SJCRH30 (cell line): ENCODE measurements at regions not wholly inside any gene's neighbourhood (a gene's known extent, or its start where the extent isn't known, plus 50 kb on each side); places are given as distances from the start of the nearest gene placed in this dataset.

Source experiments
- DNase-seq, 2 experiments: peaks; one replicate each; pipeline ENCODE4 v3.0.0-alpha.2; 2015 to 2020
- H3K27ac ChIP-seq: fragments of 250-450 bp; sonication (Bioruptor Pico); 2 replicates; pipeline ENCODE4 v1.5.1; 2020; ENCODE audit warnings: mild to moderate bottlenecking, moderate library complexity
- H3K27me3 ChIP-seq: fragments of 250-450 bp; sonication (Bioruptor Pico); 2 replicates; pipeline ENCODE4 v1.5.1; 2020; ENCODE audit warnings: mild to moderate bottlenecking, moderate library complexity
- H3K36me3 ChIP-seq: fragments of 250-450 bp; sonication (Bioruptor Pico); 2 replicates; pipeline ENCODE4 v1.5.1; 2020; ENCODE audit warnings: mild to moderate bottlenecking, moderate library complexity
- H3K4me1 ChIP-seq: fragments of 250-450 bp; sonication (Bioruptor Pico); 2 replicates; pipeline ENCODE4 v1.5.1; 2020; ENCODE audit warnings: mild to moderate bottlenecking, moderate library complexity
- H3K4me3 ChIP-seq: fragments of 250-450 bp; sonication (Bioruptor Pico); 2 replicates; pipeline ENCODE4 v1.5.1; 2020; ENCODE audit warnings: mild to moderate bottlenecking, moderate library complexity
- H3K9me3 ChIP-seq: fragments of 250-450 bp; sonication (Bioruptor Pico); replicated peaks from 2 replicates; pipeline ENCODE4 v1.5.1; 2020; ENCODE audit warnings: mild to moderate bottlenecking, moderate library complexity

DNA sequence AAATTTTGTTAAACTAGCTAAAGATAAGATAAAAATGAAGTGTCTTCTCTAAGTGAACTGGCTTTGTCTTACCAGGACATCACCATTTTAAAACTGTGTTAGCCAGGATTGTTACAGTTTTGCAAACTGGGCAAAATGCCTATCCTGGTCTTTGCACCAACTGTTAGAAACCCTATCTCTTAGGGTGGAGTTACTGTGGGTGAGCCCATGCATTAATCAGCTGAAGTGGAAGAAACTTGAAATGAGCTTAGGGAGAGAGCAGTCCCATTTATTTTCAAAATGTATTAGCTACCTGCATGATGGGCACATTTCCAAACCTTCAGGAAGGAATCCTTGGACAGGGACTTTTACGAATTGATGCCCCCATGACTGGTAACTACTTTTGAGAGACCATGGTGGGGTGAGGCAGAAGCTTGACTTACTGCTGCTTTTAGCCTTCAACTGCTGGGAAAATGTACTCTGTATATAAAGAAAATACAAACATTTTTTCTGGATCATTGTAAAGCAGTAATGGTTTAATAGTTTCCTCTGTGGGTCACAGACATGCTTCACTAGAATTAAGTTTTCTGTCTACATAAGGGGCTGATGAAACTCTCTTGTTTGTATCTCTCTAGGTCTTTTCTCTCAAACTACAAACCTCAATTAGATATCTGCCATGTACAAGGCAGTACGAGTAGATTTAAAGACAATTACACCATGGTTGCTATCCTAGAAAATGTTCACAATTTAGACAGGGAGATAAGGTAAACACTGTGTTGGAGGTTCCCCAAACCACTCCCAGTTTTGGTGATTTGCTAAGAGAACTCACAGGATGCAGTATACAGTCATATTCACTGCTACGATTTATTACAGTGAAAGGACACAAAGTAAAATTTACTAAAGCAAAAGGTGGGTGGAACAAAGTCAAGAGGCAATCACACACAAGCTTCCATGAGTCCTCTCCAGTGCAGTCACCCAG lies 321.4 kb upstream of the MMADHC start:
- Histone ChIP-seq H3K4me3 (no peak overlapping the region), H3K36me3 (no peaks in the 10 kb centered on the region), H3K27ac (no peak overlapping the region), H3K9me3 (no peaks in the 10 kb centered on the region), H3K4me1 (peaks cover 11% of the 10 kb centered on the region), H3K27me3 (no peaks in the 10 kb centered on the region)
- DNase-seq: peak; percentile 22 to 52

DNA sequence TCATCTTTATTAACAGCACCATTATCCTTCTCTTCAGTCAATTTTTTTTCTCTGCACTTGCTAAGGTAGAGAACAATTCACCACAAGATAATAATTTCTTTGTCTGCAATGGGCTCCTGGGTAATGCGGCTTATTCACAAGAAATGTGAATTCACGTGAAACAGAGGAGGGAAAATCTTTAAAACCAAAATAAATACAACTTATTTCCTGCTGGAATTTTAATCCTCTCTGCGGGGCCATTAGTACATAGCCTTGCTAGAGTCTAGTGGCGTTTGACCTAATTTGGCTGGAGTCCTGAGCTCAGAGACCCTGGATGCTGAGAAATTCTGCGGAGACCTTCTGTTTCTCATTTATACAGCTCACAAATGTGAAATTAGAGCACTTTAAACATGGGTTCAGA lies 319.3 kb upstream of the MMADHC start:
- Histone ChIP-seq H3K4me3 (no peak overlapping the region), H3K9me3 (no peaks in the 10 kb centered on the region), H3K36me3 (no peaks in the 10 kb centered on the region), H3K4me1 (peaks cover 11% of the 10 kb centered on the region), H3K27me3 (no peaks in the 10 kb centered on the region), H3K27ac (no peak overlapping the region)
- peak in 1 of 2 experiments; percentile 15 for DNase-seq

DNA sequence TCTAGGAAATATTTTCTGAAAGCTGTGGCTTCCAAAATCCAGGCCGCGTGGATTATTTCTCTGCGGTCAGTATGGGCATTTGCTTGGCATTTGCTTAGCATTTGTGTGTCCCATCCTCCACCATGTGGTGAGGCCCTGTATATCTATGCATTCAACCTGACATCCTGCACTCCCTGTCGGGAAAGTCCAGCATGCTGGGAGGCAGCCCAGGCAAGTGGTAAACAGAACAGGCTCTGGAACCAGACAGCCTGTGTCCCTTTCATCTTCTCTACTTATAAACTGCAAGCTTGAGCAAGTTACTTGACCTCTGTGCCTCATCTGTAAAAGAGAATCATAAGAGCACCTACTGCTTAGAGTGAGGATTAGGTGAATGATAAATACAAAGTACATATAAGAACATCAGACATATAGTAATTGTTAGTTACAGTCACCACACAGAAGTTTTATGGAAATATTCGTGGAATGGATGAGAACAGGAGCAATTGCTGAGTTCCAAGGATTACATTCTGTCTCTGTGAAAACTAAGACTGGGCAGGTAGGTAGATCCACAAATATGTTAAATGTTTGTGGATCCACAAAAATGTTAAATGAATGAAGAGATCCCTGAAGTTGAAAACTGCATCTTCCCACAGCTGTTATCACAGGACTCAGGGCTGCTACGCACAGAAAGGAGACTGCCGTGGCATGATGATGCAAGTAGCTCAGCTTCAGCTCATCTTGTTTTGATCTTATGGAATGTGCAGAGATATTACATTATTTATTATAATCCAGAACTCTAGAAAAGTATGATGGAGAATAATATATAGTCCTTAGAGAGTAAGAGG lies 317.0 kb upstream of the MMADHC start:
- Histone ChIP-seq H3K4me1 (peaks cover 11% of the 10 kb centered on the region), H3K36me3 (no peaks in the 10 kb centered on the region), H3K4me3 (no peak overlapping the region), H3K27me3 (no peaks in the 10 kb centered on the region), H3K27ac (no peak overlapping the region), H3K9me3 (no peaks in the 10 kb centered on the region)
- no peak for DNase-seq

DNA sequence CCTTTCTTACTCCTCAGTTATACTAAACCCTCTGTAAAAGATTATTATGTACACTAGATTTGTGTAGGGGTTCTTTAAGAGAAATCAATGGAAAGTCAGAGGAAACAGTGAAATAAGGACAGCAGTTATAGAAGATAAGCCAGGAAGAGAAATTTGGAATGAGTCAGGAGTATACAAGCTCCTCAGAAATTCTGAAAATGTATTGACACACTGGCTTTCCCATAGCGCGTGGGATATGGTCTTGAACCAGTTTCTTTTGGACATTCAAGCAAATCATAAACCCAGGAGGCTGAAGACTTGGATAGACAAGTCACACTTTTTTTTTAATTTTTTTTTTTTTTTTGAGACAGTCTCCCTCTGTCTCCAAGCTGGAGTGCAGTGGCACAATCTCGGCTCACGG lies 316.1 kb upstream of the MMADHC start:
- Histone ChIP-seq H3K36me3 (no peaks in the 10 kb centered on the region), H3K27me3 (no peaks in the 10 kb centered on the region), H3K27ac (no peak overlapping the region), H3K4me1 (peaks cover 6% of the 10 kb centered on the region), H3K4me3 (no peak overlapping the region), H3K9me3 (no peaks in the 10 kb centered on the region)
- no peak for DNase-seq

DNA sequence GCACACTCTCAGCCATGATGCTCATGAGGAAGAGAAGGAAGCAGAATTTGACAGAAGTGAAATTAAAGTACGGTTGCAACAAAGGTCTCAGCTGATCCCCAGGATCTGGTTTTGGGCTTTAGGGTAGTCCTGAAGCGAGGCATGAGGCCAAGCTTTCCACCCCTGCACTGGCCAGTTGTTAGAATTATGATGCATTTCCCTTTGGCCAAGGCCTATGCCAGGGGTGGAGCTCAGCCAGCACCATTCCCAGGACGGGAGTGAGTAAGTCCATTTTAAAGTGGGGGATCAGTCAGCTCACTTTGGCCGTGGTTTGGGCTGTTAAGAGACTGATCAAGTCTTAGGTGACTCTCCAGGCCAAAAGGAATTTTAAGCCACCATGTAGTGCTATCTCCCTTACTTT lies 314.5 kb upstream of the MMADHC start:
- no peaks in the 10 kb centered on the region for H3K36me3 ChIP-seq
- no peaks in the 10 kb centered on the region for H3K27me3 ChIP-seq
- DNase-seq: no peak
- no peak overlapping the region for H3K4me3 ChIP-seq
- H3K9me3 ChIP-seq: no peaks in the 10 kb centered on the region
- H3K27ac ChIP-seq: no peak overlapping the region
- H3K4me1 ChIP-seq: no peaks in the 10 kb centered on the region; the same call in 1 of the 2 replicates

DNA sequence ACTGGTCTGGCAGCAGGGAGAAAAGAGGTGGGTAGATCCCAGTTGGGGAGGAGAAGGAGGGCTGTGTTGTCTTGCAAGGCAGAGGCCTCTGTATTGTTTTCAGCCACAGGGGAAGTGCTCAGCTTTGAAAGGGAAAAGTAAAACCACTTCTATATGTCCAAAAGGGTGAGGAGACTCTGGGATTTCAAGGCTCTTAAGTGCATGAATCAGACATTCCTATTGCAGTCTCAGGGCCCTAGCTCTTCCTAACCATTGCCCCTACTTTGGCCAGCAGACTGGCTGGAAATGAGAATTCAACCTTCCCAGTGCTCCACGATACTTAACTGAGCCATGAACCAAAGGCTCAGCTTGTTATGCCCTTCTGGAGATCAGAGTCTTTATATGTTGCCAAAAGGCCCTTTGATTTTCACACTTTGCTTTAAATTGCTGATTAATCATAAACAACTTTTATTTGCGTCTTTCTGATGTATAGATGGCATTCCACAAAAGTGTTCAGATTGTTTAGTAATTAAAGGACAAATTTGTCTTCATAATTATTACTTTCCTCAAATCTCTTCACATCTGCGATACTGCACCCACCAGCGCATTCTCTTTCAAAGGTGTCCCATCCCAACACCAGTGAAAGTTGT lies 313.8 kb upstream of the MMADHC start:
- H3K27me3 ChIP-seq: no peaks in the 10 kb centered on the region
- H3K4me3 ChIP-seq: no peak overlapping the region
- H3K9me3 ChIP-seq: no peaks in the 10 kb centered on the region
- no peak for DNase-seq
- no peak overlapping the region for H3K27ac ChIP-seq
- no peaks in the 10 kb centered on the region for H3K36me3 ChIP-seq
- no peaks in the 10 kb centered on the region for H3K4me1 ChIP-seq

DNA sequence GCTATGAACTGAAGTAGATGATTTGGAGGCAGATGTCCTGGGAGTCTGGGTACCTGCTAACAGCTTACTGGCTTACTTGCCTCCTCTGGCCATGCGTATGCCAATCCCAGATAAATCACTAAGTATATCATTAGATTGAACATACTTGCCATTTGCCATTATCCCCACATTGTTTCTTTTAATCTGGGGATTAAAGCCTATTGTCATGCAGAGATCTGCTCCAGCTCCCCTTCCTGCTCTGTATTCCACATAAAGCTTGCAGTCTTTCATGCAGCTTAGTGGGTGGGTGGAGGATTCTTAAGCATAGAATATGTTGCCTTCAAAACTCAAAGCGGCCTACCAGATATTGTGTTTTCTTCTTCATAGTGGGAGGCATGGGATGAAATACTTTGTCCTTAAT lies 311.8 kb upstream of the MMADHC start:
- Histone ChIP-seq H3K36me3 (no peaks in the 10 kb centered on the region), H3K9me3 (no peaks in the 10 kb centered on the region), H3K4me1 (no peaks in the 10 kb centered on the region), H3K27me3 (no peaks in the 10 kb centered on the region), H3K4me3 (no peak overlapping the region), H3K27ac (no peak overlapping the region)
- no peak for DNase-seq

DNA sequence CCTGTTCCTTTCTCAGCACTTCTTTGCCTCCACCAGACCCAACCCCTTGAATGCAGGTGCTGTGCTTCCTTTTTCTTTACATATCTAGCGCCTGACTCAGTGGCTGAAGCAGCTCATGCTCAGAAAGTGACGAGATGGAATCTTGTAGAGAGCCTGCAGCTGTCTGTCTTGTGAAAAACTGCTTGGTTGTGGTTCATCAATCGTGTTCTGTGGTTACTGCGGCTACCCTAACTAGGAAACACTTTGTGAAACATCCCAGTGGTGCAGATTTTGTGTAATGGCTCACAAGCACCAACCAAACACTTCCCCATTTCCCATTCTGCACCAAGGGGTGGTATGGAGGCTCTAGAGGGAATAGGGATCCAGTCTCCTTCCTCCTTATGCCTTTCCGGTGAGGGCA lies 307.2 kb upstream of the MMADHC start:
- Histone ChIP-seq H3K27ac (no peak overlapping the region), H3K4me1 (no peaks in the 10 kb centered on the region), H3K27me3 (no peaks in the 10 kb centered on the region), H3K4me3 (no peak overlapping the region), H3K9me3 (no peaks in the 10 kb centered on the region), H3K36me3 (no peaks in the 10 kb centered on the region)
- peak; percentile 16 to 33 for DNase-seq

DNA sequence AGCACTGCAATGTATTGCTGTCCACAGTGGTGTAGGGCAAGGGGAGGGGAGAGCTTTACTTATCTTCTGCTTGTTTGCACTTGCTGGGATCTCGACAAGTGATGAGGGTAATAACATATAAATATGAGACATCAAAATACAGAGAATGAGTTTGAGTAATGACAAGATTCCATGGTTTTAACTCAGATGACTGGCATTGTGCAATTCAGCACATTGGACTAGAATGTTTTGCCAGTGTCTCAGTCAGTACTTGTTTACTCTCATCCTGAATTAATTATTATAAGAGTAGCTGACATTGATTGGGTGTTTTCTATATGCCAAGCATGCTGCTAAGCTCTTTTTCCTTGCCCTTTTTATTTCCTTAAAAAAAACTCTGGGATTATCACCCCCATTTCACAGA lies 306.7 kb upstream of the MMADHC start:
- H3K9me3 ChIP-seq: no peaks in the 10 kb centered on the region
- H3K27me3 ChIP-seq: no peaks in the 10 kb centered on the region
- H3K27ac ChIP-seq: no peak overlapping the region
- no peak for DNase-seq
- no peaks in the 10 kb centered on the region for H3K36me3 ChIP-seq
- no peaks in the 10 kb centered on the region for H3K4me1 ChIP-seq
- H3K4me3 ChIP-seq: no peak overlapping the region

DNA sequence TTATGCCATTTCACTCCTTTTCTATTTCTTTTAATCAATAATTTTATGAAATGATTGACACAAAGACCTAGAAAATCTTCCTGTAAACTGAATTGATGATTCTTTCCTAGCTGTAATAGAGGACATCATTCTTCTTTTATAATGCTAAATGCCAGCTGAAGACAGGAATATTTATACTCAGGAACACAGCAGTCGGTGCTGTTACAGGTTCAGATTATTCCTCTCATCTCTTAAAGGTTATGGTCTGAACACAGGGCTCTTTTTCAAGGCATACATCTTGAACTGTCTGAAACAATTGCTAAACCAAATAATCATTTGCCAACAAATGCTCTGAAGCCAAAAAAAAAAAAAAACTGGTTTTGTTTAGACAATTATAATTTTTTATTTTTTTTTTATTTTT lies 305.0 kb upstream of the MMADHC start:
- DNase-seq: no peak
- Histone ChIP-seq H3K36me3 (no peaks in the 10 kb centered on the region), H3K4me3 (no peak overlapping the region), H3K9me3 (no peaks in the 10 kb centered on the region), H3K27ac (no peak overlapping the region), H3K27me3 (no peaks in the 10 kb centered on the region), H3K4me1 (no peaks in the 10 kb centered on the region)

DNA sequence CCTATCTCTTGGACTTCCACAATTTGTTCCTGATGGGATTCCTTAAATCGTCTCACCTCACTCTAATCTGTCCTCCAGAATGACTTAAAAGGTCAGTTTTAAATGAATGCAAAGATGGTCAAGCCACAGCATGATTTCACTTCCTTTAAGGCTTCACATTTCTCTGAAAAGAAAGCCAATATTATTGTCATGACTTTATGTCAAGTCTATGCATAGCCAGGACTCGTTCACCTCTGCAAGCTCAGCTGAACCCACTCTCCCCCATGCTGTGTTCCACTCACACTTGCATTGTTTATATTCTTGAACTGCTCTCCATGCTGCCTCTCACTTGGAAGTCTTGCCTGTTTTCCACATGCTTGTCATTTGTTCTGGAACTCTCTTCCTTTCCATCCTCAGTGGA lies 298.4 kb upstream of the MMADHC start:
- H3K4me1 ChIP-seq: no peaks in the 10 kb centered on the region
- no peak overlapping the region for H3K4me3 ChIP-seq
- H3K27me3 ChIP-seq: no peaks in the 10 kb centered on the region
- H3K9me3 ChIP-seq: no peaks in the 10 kb centered on the region
- H3K36me3 ChIP-seq: no peaks in the 10 kb centered on the region
- no peak for DNase-seq
- H3K27ac ChIP-seq: no peak overlapping the region

DNA sequence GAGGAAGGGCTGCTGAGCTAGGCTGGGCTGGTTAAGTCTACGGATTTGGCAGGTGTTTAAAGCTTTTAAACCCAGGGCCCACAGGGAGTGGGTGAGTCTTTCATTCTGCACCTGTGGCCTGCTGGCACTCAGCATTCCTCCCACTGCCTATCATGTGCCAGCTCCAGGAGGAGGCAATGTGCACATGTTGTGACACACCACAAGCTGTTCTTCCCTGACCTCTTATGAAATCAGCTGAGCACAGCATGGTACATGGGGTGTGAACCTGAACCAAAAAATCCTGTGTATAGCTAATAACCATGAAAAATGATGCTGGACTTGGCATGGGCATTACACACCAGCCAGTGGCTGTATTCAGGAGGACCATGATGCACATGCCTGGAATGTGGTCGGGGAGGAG lies 297.9 kb upstream of the MMADHC start:
- Histone ChIP-seq H3K27me3 (no peaks in the 10 kb centered on the region), H3K4me3 (no peak overlapping the region), H3K9me3 (no peaks in the 10 kb centered on the region), H3K27ac (no peak overlapping the region), H3K36me3 (no peaks in the 10 kb centered on the region), H3K4me1 (no peaks in the 10 kb centered on the region)
- DNase-seq: no peak

DNA sequence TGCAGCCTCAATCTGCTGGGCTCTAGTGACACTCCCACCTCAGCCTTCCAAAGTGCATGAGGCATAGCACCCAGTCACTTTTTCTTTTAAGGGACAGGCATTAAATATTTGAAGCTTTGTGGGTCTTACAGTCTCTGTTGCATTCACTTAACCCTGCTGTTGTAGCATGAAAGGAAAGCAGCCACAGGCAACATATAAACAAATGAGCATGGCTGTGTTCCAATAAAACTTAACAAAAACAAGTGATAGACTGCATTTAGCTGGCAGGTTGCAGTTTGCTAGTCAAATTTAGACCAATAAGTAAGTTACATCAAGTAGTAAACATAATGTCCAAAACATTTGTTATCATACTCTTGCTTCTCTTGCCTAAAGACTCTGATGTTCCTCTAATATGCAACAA lies 297.3 kb upstream of the MMADHC start:
- Histone ChIP-seq H3K4me3 (no peak overlapping the region), H3K27ac (no peak overlapping the region), H3K9me3 (no peaks in the 10 kb centered on the region), H3K27me3 (no peaks in the 10 kb centered on the region), H3K36me3 (no peaks in the 10 kb centered on the region), H3K4me1 (no peaks in the 10 kb centered on the region)
- DNase-seq: no peak

DNA sequence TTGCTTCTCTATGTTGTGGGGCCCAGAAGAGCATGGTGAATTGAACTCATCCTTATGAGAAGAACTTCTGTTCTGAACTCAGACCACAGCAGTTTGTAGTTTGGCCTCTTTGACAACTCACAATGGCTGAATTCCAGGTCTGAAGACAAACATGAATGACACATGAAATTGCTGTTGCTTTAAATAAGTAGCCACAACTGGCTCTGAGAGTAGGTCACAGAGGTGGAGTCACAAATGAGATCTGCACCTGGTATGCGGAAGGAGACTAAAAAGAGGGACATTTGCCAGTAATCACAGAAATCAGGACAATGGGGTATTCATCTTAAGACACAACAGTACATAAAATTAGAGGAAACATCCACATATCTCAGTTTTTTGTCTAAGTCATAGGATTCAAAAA lies 290.3 kb upstream of the MMADHC start:
- Histone ChIP-seq H3K9me3 (no peaks in the 10 kb centered on the region), H3K4me3 (no peak overlapping the region), H3K4me1 (no peaks in the 10 kb centered on the region; the same call in 1 of the 2 replicates), H3K27ac (no peak overlapping the region), H3K27me3 (no peaks in the 10 kb centered on the region), H3K36me3 (no peaks in the 10 kb centered on the region)
- peak in 1 of 2 experiments; percentile 14 for DNase-seq

DNA sequence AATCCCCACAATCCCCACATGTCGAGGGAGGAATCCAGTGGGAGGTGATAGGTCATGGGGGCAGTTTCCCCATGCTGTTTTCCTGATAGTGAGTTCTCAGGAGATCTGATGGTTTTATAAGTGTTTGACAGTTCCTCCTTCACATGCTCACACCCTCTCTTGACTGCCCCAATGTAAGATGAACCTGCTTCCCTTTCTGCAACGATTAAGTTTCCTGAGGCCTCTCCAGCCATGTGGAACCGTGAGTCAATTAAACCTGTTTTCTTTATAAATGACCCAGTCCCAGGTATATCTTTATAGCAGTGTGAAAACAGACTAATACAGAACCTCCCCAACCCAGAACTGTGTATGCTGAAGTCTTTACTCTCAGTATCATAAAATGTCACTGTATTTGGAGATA lies 289.5 kb upstream of the MMADHC start:
- DNase-seq: no peak
- Histone ChIP-seq H3K4me3 (no peak overlapping the region), H3K36me3 (no peaks in the 10 kb centered on the region), H3K27me3 (no peaks in the 10 kb centered on the region), H3K9me3 (no peaks in the 10 kb centered on the region), H3K27ac (no peak overlapping the region), H3K4me1 (no peaks in the 10 kb centered on the region; the same call in 1 of the 2 replicates)
